Spleen (tissue), 7 donors: ENCODE measurements at regions not wholly inside any gene's neighbourhood (a gene's known extent, or its start where the extent isn't known, plus 50 kb on each side); places are given as distances from the start of the nearest gene placed in this dataset.

Experiments used
- CTCF ChIP-seq, 11 experiments: fragments of 200-600 bp in 7 of 11; fragments of 450-650 bp in 4 of 11; sonication (generic) in 4 of 11; IDR thresholded peaks in 8 of 11; conservative IDR thresholded peaks in 3 of 11; 1 replicate in 7 of 11; 2 replicates in 4 of 11; pipeline versions ENCODE4 v1.4.0 to v1.8.0; 2016 to 2021; ENCODE audit warnings: antibody characterized with exemption in 11 of 11, inconsistent platforms in 4 of 11, mild to moderate bottlenecking in 1 of 11
- POLR2A ChIP-seq, 3 donors: fragments of 450-650 bp; IDR thresholded peaks; one replicate each; pipeline ENCODE4 v1.5.1; 2017; ENCODE audit warnings: antibody characterized with exemption in 3 of 3, mild to moderate bottlenecking in 1 of 3
- donor health status: DM: no; HTN: no; CAD: no; lungs with moderate emphysema.
- donor health status: DM: no; HTN: no; CAD: no.
- donor health status: DM: no; HTN: no; CAD: no.

- TF ChIP-seq CTCF (IDR thresholded peaks at IDR 0.05 in 8 of 11, conservative IDR thresholded peaks at IDR 0.05 in 3 of 11) (no peak), POLR2A (IDR thresholded peaks at IDR 0.05) (no peak)
Observed at GRCh38 chr15:60162968-60163355, 158.9 kb downstream of the FOXB1 start.
